GM18873 (cell line): ENCODE measurements at regions not wholly inside any gene's neighbourhood (a gene's known extent, or its start where the extent isn't known, plus 50 kb on each side); places are given as distances from the start of the nearest gene placed in this dataset.
A peak's percentile ranks its signal among the peaks of the same experiment; 100 is the strongest.
"Not testable (repeated sequence)": the region's sequence is repeated elsewhere in the genome, so short reads cannot be mapped to it uniquely, and the experiment has no call there.

Experiments used
- ATAC-seq: cut with Tn5 transposase; IDR thresholded peaks from one replicate; pipeline ENCODE4 v1.9.1; 2021; ENCODE audit warnings: mild to moderate bottlenecking, moderate library complexity, moderate number of reproducible peaks; ENCODE audit not compliant: unreplicated experiment, low FRiP score

DNA sequence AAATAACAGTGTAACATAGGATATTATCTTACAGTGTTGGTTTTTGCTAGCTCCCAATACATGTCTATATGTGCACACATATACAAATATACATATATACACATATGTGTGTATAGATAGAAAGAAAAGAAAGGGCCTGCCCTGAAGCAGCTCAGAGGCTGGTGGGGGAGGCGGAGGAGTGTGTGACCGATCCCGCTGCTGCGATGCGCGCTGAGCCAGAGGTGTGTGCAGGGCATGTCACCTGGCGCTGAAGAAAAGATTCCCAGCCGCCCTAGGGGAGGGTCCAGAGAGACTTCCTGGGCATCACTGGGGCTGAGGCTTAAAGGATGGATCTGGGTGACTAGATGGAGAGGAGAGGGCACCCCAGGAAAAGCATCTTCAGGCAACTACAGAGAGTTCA is 110.2 kb downstream of the FAM50B start:
- ATAC-seq, result no peak

GRCh38 chr6:3960754-3961361 is 111.7 kb downstream of the FAM50B start:
- ATAC-seq, result no peak

DNA sequence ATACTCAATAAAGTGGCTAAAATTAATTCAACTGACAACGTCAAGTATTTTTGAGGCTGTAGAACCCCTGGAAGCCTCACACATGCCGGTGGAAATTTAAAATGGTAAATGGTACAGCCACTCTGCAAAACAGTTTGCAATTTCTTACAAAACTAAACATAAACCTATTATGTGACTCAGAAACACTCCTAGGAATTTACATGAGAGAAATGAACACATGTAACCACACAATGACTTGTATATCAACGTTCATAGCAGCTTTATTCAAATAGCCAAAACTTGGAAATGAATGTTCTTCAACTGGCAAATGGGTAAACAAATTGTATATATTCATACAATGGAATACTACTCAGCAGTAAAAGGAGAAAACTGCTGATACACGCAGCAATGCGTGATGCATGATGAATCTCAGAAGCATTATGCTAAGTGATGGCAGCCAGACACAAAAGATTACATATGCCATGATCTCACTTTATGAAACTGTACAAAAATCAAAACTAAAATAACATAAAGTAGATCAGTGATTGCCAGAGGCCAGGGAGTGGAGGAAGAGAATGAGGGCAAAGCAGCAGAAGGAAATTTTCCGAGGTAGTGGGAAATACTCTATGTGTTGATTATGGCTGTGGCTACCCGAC is 112.5 kb downstream of the FAM50B start:
- ATAC-seq, result no peak

DNA sequence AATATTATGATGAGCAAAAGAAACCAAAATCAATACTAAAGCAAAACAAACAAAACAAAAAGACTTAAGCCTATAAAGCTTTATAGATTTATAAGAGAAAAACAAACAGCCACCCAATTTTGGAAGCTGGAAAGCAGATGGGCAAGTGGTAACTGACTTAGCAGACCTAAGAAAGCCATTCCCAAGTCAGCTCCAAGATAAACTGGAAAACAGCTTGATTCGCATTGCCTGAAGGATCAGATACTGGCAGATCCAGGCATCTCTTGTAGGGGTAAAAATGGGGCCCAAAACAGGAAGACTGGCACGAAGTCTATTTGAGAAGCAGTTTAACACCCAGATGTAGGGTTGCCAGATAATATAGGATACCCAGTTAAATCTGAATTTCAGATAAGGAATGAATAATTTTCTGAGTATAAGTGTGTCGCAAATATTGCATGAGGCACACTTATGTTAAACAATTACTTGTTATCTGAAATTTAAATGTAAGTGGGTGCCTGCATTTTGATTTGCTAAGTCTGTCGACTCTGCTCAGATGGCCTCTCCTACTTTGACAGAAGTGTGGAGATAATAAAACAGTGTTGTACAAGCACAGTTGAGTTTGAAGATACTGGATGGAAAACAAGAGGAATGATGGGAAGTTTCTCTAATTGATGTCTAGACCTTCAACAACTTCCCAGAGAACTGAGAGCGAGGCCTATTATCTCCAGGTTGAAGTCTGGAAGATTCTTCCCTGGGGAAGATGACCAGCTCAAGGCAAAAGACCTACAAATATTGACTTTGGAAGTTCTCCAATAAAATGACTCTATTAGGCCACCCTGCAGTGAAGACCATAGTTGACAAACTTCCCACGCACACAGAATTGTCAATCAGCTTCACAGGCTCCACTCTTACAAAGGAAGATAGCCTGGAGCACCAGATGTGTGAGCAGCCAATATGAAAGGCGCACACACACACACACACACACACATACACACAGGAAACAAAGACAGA is 113.4 kb downstream of the FAM50B start:
- no peak for ATAC-seq

DNA sequence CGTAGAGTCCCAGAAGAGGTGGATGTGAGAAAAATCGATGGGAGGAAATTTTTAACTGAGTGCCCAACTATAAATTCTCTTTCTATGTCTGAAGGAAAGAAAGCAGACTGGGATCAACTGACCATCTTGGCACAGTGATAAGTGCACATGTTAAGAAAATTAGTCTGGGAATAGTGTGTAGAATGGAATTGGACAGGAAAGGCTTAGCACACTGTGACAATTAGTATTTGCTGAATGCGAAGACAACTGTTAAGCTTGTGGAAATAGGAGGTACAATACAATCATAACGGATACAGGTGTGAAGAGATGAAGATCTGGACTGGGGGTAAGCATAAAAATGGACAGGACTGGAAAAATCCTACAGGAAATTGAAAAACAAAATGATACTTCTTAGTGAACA is 114.3 kb downstream of the FAM50B start:
- no peak for ATAC-seq

DNA sequence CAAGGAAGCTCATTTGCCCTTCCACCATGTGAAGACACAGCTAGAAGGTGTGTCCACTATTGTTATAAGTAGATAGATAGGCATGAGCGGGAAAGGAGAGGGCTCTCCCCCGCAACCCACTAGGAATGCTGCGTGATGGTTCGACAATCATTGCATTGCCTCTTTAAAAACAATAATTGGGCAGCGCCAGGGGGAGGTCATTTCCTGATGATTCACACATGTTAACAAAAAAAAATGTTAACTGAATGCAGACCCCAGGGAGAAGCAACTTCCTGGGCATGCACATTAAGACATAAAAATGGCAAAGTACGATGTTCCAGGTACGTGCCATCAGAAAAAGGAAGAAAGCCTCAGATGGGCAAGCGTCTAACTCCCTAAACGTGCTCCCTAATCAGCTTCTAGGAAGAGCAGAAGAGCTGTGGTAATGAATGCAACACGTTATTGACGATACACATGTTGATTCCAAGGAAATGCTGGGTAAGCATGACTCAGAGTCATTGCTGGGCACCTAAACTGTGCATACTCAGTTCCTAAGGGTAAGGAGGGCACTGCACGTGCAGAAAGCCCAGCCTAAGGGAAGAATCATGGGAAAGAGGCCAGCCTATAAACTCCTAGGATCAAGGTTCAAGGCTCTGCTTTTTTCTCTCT is 113.7 kb downstream of the FAM217A start:
- no peak for ATAC-seq

- ATAC-seq, result no peak
Observed at GRCh38 chr6:3966426-3966825, 112.5 kb downstream of the FAM217A start.

- ATAC-seq, result no peak
Observed at GRCh38 chr6:3970097-3970496, 108.8 kb downstream of the FAM217A start.

DNA sequence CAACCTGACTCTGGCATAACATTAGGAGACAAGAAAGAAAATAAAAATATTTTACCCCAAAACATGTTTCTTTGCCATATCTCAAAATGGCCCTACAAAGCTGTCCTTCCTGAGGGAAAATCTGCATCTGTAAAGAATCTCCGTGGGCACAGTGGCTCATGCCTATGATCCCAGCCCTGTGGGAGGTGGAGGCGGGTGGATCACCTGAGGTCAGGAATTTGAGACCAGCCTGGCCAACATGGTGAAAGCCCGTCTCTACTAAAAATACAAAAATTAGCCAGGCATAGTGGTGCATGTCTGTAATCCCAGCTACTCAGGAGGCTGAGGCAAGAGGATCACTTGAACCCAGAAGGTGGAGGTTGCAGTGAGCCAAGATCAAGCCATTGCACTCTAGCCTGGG is 105.8 kb downstream of the FAM217A start:
- ATAC-seq, result not testable (repeated sequence)

DNA sequence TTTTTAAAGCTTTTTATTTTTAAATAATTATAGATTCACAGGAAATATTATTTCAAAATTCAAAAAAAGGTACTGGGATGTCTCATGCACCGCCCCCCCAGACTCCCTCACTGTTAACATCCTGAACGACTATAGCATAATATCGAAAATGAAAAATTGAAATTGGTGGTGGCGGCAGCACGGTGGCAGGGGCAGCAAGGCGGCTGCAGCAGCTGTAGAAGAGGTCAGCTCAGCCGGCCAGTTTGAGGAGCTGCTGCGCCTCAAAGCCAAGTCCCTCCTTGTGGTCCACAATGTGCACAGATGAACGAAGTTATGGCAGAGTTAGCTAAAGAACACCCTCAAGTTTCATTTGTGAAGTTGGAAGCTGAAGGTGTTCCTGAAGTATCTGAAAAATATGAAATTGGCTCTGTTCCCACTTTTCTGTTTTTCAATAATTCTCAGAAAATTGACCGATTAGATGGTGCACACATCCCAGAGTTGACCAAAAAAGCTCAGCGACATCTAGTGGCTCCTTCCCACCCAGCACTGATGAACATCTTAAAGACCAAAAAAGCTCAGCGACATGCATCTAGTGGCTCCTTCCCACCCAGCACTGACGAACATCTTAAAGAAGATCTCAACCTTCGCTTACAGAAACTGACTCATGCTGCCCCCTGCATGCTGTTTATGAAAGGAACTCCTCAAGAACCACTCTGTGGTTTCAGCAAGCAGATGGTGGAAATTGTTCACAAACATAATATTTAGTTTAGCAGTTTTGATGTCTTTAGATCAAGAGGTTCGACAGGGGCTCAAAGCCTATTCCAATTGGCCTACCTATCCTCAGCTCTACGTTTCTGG is 100.8 kb downstream of the FAM217A start:
- peak; percentile 79 for ATAC-seq

DNA sequence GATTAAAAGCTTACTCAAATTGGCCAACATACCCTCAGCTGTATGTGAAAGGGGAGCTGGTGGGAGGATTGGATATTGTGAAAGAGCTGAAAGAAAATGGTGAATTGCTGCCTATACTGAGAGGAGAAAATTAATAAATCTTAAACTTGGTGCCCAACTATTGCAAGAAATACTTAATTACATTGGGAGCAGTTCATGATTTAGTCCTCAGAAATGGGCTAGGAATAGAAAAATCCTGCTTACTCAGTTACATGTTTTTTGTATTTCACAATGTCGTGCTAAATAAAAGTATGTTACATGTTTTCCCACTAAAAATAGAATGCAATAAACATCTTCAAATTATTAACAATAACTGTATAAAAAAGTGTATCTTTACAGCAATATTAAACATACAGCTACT is 100.0 kb downstream of the FAM217A start:
- not testable (repeated sequence) for ATAC-seq

DNA sequence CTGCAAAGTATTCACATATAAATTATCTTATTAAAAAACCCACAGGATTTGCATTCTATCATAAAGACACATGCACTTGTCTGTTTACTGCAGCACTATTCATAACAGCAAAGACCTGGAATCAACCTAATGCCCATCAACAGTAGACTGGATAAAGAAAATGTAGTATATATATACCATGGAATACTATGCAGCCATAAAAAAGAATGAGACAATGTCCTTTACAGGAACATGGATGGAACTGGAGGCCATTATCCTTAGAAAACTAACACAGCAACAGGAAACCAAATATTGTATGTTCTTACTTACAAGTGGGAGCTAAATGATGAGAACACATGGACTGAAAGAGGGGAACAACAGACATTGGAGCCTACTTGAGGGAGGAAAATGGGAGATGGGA is 97.0 kb downstream of the FAM217A start:
- ATAC-seq, result no peak

GRCh38 chr6:3983778-3984177 is 95.2 kb downstream of the FAM217A start:
- no peak for ATAC-seq

- ATAC-seq, result no peak
Observed at GRCh38 chr6:3984494-3984893, 94.4 kb downstream of the FAM217A start.

DNA sequence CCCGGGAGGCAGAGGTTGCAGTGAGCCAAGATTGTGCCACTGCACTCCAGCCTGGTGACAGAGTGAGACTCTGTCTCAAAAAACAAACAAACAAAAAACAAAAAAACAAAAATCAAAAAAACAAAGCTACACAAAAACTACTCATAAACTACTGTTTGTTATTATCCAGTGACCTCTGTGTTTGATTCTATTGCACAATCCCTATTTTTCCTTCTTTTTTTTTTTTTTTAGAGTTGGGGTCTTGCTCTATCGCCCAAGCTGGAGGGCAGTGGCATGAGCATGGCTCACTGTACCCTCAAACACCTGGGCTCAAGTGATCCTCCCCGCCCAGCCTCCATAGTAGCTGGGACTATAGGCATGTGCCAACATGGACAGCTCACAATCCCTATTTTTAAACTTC is 92.7 kb downstream of the FAM217A start:
- ATAC-seq, result no peak

DNA sequence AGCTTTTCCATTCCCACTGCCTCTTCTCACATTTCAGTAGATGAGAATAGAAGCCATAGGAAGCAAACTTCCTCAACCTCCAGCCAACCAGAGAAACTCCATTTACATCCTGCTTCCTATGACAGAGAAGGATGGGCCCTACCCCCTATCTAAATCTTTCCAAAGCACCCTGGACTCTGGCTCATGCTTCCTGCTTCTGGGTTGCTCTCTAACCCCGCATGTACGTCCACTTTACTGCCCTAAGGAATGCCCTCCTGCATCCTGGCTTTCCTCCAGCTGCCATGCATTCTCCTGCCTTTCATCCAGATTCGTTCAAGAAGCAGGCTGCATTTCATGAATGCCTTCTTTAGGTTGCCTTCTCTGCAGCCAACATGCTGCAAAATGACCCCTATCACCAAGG is 91.9 kb downstream of the FAM217A start:
- ATAC-seq, result no peak

DNA sequence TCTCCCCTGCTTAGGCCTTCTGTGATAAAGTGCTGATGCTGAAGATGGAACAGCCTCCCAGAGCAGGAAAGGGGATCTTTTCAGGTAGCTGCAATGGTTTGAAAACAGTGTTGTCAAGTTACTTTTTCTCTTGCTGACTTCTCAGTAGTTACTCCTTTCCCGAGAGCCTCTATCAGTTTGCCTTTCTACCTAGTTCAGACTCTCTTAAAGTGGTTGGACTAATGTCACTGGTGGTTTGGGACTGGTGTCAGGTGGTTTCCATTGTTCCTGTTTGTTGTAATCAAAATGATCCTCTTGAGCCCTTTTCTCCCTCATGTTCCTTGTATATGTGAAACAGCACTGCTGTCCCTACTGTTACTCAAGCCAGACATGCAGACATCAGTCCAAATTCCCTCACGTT is 91.4 kb downstream of the FAM217A start:
- ATAC-seq, result no peak

- ATAC-seq, result no peak
Observed at GRCh38 chr6:3990692-3991491, 88.0 kb downstream of the FAM217A start.

DNA sequence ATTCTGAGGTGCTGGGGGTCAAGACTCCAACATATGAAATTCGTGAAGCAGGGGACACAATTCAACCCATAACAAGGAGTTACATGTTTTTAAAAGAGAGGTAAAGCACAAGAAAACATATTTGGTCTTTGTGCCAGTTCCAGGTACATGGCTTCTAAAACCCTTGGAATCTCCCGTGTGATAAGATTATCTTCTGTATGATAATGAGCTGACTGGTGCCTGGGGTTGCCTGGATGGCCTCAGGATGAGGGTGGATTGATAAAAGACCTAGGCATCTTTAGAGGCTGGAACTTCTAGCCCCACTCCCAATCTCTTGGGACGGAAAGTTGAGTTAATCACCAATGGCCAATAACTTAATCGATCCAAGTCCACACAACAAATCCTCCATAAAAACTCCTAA is 87.0 kb downstream of the FAM217A start:
- ATAC-seq, result no peak
